Panc1 (cell line): ENCODE measurements at regions not wholly inside any gene's neighbourhood (a gene's known extent, or its start where the extent isn't known, plus 50 kb on each side); places are given as distances from the start of the nearest gene placed in this dataset.

Source experiments
- CTCF ChIP-seq: fragments of 450-650 bp; IDR thresholded peaks from 2 replicates; pipeline ENCODE4 v1.5.1; 2017; ENCODE audit warnings: mild to moderate bottlenecking
- POLR2AphosphoS5 ChIP-seq: IDR thresholded peaks from 2 replicates; pipeline ENCODE4 v1.6.1; 2012; ENCODE audit warnings: mild to moderate bottlenecking, low read depth, low read length, moderate library complexity
- SIN3A ChIP-seq: IDR thresholded peaks from 2 replicates; pipeline ENCODE4 v1.6.1; 2012; ENCODE audit warnings: low read depth, mild to moderate bottlenecking, low read length, moderate library complexity, borderline replicate concordance; ENCODE audit not compliant: insufficient read depth
- TCF7L2 ChIP-seq: IDR thresholded peaks from 2 replicates; pipeline ENCODE4 v1.6.1; 2011; ENCODE audit warnings: mild to moderate bottlenecking, low read depth, low read length, inconsistent platforms
- TF ChIP-seq, protein P1 (sequence below), 2 experiments: IDR thresholded peaks; 2 replicates each; pipeline ENCODE4 v1.6.1; 2011 to 2012; ENCODE audit warnings: low read depth in 2 of 2, control low read depth in 1 of 2, low read length in 1 of 2, mild to moderate bottlenecking in 1 of 2, moderate library complexity in 1 of 2; ENCODE audit not compliant: insufficient read depth in 1 of 2

DNA sequence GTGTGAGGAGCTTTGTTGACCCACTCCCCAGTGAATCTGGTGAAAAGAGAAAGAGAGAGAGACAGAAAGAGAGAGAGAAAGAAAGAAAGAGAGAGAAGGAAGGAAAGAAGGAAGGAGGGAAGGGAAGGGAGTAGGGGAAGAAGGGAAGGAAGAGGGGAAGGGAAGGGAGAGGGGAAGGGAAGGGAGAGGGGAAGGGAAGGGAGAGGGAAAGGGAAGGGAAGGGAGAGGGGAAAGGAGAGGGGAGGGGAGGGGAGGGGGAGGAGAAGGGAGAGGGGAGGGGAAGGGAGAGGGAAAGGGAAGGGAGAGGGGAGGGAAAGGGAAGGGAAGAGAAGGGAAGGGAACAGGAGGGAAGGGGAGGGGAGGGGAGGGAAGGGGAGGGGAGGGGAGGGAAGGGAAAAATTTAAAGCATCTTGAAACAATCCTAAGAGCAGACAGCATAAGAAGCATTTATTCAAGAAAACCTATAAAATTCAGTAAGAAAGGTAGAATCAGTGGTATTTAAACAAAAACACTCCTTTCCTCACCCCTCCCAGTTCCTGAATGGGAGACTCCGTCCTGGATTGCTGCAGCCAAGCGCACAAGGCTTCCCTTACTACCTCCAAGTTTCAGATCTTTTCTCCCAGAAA lies 846.2 kb upstream of the POM121L12 start:
- TF ChIP-seq CTCF (no peak), TCF7L2 (no peak), POLR2AphosphoS5 (no peak), SIN3A (no peak)
- TF ChIP-seq, protein P1, sequence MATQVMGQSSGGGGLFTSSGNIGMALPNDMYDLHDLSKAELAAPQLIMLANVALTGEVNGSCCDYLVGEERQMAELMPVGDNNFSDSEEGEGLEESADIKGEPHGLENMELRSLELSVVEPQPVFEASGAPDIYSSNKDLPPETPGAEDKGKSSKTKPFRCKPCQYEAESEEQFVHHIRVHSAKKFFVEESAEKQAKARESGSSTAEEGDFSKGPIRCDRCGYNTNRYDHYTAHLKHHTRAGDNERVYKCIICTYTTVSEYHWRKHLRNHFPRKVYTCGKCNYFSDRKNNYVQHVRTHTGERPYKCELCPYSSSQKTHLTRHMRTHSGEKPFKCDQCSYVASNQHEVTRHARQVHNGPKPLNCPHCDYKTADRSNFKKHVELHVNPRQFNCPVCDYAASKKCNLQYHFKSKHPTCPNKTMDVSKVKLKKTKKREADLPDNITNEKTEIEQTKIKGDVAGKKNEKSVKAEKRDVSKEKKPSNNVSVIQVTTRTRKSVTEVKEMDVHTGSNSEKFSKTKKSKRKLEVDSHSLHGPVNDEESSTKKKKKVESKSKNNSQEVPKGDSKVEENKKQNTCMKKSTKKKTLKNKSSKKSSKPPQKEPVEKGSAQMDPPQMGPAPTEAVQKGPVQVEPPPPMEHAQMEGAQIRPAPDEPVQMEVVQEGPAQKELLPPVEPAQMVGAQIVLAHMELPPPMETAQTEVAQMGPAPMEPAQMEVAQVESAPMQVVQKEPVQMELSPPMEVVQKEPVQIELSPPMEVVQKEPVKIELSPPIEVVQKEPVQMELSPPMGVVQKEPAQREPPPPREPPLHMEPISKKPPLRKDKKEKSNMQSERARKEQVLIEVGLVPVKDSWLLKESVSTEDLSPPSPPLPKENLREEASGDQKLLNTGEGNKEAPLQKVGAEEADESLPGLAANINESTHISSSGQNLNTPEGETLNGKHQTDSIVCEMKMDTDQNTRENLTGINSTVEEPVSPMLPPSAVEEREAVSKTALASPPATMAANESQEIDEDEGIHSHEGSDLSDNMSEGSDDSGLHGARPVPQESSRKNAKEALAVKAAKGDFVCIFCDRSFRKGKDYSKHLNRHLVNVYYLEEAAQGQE (IDR thresholded peaks at IDR 0.05; ENCODE audit: insufficient read depth in 1 of 2, low read depth in 2 of 2, low read length in 1 of 2): no peak
